AG09309 (cell line): ENCODE measurements at regions not wholly inside any gene's neighbourhood (a gene's known extent, or its start where the extent isn't known, plus 50 kb on each side); places are given as distances from the start of the nearest gene placed in this dataset.
"Not testable (repeated sequence)": the region's sequence is repeated elsewhere in the genome, so short reads cannot be mapped to it uniquely, and the experiment has no call there.

Experiments used
- DNase-seq: peaks from one replicate; pipeline ENCODE4 v3.0.0-alpha.2; 2010; ENCODE audit warnings: low read depth
- H3K4me3 ChIP-seq: 2 replicates; pipeline ENCODE4 v1.5.1; 2011; ENCODE audit warnings: mild to moderate bottlenecking, low read depth, low read length, moderate library complexity; ENCODE audit not compliant: control insufficient read depth
- TF ChIP-seq, protein P1 (sequence below): IDR thresholded peaks from 2 replicates; pipeline ENCODE4 v1.5.1; 2011; ENCODE audit warnings: mild to moderate bottlenecking, low read depth, low read length, inconsistent platforms; ENCODE audit not compliant: insufficient read depth, control insufficient read depth; ENCODE audit errors: missing control alignments

DNA sequence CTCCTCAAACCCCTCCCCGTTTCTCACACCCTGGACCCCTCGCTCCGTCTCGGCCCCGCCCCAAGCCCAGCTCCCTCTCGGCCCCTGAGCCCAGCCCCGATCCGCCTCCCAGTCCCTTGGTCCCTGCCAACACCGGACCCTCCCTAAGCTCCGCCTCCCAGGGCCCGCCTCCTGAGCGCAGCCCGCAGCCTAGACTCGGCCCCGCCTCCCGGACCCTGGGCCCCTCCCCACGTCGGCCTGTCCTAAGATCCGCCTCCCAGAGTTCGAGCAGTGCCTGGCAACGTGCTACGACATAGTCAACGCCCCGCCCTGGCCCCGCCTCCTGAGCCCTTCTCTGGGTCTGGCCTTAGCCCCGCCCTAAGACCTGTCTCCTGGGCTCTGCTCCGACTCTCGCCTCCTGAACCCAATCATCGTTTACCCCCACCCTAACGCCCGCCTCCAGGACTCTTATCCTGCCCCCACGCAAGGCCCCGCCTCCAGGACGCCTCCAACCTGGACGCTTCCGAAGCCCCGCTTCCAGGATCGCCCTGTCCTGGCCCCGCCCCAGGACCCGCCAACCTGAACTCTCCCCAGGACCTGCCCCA is 53.1 kb upstream of the ROPN1B start:
- peak overlapping the region; percentile 53 for H3K4me3 ChIP-seq

DNA sequence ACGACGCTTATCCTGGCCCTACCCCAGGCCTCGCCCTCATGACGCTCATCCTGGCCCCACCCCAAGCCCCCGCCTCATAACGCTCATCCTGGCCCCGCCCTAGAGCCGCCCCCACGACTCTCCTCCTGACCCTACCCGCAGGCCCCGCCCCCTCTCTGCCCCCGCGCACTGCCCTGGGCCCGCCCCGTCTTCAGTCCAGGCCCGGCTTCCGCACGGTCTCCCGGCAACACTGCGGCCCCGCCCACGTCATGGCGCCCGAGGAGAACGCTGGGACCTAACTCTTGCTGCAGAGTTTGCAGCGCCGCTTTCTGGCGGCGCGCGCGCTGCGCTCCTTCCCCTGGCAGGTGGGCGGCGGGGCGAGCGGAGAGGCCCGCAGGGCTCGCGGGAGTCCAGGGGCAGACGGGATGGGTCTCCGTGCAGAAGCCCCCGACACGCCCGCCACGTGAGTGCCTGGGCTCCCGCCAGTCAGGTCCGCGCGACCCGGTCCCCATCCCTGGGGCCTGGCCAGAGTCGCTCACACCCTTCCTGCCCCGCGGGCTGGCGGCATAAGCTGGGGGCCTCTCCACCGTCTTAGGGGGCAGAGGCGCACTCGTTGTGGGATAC is 52.5 kb upstream of the ROPN1B start:
- H3K4me3 ChIP-seq: peak overlapping the region; percentile 81
- peak; percentile 77 for DNase-seq
- TF ChIP-seq, protein P1, sequence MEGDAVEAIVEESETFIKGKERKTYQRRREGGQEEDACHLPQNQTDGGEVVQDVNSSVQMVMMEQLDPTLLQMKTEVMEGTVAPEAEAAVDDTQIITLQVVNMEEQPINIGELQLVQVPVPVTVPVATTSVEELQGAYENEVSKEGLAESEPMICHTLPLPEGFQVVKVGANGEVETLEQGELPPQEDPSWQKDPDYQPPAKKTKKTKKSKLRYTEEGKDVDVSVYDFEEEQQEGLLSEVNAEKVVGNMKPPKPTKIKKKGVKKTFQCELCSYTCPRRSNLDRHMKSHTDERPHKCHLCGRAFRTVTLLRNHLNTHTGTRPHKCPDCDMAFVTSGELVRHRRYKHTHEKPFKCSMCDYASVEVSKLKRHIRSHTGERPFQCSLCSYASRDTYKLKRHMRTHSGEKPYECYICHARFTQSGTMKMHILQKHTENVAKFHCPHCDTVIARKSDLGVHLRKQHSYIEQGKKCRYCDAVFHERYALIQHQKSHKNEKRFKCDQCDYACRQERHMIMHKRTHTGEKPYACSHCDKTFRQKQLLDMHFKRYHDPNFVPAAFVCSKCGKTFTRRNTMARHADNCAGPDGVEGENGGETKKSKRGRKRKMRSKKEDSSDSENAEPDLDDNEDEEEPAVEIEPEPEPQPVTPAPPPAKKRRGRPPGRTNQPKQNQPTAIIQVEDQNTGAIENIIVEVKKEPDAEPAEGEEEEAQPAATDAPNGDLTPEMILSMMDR: no peak

More for the DNA sequence above, 53.1 kb upstream of the ROPN1B start:
- DNase-seq: peak; percentile 94

DNA sequence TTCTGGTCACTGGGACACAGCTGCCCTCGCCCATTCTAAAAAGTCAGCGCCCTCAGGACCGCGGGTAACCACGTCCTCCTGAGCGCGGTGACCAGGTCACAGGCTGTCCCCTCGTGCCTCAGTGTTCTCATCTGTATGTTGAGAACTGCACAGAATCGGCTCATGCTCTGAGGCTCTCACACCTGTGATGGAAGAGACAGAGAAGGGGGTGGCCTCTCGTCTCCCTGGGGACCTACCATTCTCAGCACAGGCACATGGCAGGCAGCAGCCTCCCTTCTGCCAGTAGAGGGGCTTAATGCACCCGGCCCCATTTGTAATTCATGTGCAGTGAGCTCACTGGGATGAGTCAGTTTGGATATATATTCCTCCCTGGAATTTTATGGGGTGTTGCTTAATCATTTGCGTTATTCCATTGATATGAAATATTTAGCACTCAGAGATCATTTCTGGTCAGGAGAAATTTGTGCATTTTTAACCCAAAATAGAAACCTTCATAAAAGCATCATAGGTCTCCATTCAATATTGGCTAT is 51.9 kb upstream of the ROPN1B start:
- peak; percentile 23 for DNase-seq
- H3K4me3 ChIP-seq: peak overlapping the region; percentile 81

DNA sequence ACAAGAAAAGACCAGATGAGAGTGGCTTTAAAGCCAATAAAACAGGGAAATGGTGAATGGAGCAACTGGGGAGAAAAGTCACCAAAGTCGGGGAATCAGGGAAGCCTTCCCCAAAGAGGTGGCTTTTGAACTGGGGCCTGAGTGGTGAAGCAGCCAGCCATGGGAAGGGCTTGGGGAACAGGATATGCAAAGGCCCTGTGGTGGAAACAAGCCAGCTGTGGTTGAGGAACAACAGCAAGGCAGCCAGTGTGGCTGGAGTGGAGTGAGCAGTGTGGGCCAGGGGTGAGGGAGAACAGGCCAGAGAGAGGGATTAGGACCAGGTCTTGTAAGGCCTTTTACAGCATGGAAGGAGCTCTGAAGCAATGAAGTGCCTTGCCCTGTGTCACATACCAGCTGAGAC is 51.0 kb upstream of the ROPN1B start:
- not testable (repeated sequence) for H3K4me3 ChIP-seq, DNase-seq

DNA sequence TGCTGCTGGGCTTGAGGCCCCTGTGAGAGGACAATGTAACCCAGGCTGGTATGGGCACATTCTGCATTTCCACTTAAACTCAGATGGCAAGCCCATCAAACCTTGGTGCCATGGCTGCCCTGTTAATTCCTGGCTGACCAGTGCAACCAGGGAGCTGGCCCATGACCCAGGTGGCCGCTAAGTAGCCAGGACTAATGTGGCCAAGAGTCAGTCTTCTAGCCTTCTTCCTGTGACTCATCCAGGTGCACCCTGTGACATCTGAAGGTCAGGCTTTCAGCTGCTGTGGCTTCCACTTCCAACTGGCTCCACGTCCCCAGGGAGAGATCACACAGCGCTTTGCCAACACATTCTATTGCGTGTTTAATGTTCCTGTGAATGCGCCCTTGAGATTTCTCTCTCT is 50.5 kb upstream of the ROPN1B start:
- DNase-seq, H3K4me3 ChIP-seq: not testable (repeated sequence)

DNA sequence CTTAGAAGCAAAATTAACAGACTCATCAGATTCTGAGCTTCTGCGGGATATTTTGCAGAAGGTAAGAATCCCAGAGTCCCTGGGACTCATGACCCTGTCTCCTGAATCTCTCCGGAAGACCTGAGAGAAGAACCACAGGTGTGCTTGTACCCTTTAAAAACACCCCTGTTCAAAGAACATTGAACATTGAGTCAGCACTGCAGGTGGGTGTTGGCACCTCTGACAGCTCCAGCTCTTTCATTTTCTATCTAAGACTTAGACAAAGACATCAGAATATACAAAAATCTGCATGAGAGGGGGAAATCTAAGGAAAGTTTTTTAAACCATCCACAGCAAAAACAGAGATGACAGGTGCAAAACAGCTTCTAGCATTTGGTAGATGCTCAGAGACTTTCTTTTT is 50.1 kb upstream of the ROPN1B start:
- not testable (repeated sequence) for H3K4me3 ChIP-seq, DNase-seq
